ENCODE measurements at regions not wholly inside any gene's neighbourhood (a gene's known extent, or its start where the extent isn't known, plus 50 kb on each side); places are given as distances from the start of the nearest gene placed in this dataset.
"Not testable (repeated sequence)": the region's sequence is repeated elsewhere in the genome, so short reads cannot be mapped to it uniquely, and the experiment has no call there.

DNA sequence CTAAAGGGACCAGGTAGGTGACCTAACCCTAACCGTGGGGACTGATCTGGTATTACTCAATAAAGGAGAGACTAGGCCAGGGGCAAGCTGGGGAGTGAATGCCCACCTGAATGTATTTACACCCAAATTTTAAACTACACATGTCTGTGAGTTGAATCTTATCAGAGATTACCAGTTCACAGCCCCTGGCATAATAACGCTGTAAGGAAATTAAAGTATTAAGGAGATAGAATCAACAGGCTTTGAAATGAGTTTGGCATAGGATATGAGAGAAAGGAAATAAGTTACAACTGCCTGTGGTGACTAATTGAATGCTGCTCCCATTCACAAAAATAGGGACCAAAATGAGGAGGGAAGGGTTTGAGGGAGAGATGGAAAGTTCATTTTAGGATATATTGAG lies 593.3 kb downstream of the CSNK1G3 start:
- TF ChIP-seq POLR2AphosphoS5 (IDR thresholded peaks at IDR 0.05) (no peak), POLR2A (IDR thresholded peaks at IDR 0.05) (no peak)
- H3K27me3 ChIP-seq, result no peaks in the 10 kb centered on the region
- 53% methylated on average over 2 of the region's 2 CpGs for WGBS
- DNase-seq (ENCODE audit: low spot score in 2 of 2), result no peak
- H3K36me3 ChIP-seq, result no peaks in the 10 kb centered on the region
- no peaks in the 10 kb centered on the region for H3K4me1 ChIP-seq
- no peak overlapping the region for H3K4me3 ChIP-seq
- H3K9me3 ChIP-seq, result no peaks in the 10 kb centered on the region
- no peak overlapping the region for H3K27ac ChIP-seq

DNA sequence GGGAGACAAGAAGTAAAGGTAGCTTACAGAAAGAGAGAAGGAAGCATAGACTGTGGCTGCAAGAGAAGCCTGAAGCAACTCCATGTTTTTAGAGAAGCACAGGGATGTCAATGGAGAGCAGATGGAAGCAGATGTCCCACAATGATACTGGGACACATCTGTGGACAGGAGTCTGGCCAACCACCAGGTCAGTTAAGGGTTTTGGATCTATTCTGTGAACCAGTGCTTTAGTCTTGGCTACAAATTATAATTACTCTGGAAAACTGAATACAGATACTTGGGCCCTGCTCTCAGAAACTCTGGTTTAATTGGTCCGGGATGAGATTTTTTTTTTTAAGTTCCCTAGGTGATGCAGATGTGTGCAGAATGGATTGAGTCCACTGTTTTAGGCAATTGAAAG lies 592.8 kb downstream of the CSNK1G3 start:
- no peak overlapping the region for H3K27ac ChIP-seq
- WGBS, result 84% methylated on average over 1 of the region's 1 CpG

DNA sequence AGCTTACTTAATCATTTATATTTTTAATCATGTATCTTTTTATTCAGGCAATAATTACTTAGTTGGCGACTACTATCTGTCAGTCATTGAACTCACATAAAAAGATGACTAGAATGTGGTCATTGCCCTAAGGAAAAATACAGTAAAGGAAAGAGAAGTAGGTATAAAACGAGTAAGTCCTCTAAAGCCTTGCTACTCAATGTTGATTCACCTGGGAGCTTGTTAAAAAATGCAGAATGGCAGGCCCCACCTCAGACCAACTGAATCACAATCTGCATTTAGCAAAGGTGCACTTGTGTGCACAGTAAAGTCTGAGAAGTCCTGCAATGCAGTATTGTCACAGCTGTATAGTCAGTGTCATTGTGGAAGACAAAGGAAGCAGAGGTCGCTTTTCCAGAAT lies 592.4 kb downstream of the CSNK1G3 start:
- no peak for DNase-seq (ENCODE audit: low spot score in 2 of 2)
- H3K4me1 ChIP-seq, result no peaks in the 10 kb centered on the region
- H3K4me3 ChIP-seq, result no peak overlapping the region
- H3K27me3 ChIP-seq, result no peaks in the 10 kb centered on the region
- no peaks in the 10 kb centered on the region for H3K36me3 ChIP-seq
- H3K27ac ChIP-seq, result no peak overlapping the region
- WGBS, result 66% methylated on average over 3 of the region's 3 CpGs
- TF ChIP-seq POLR2A (IDR thresholded peaks at IDR 0.05) (no peak), POLR2AphosphoS5 (IDR thresholded peaks at IDR 0.05) (no peak), EP300 (IDR thresholded peaks at IDR 0.05) (no peak)
- TF ChIP-seq, protein P1, sequence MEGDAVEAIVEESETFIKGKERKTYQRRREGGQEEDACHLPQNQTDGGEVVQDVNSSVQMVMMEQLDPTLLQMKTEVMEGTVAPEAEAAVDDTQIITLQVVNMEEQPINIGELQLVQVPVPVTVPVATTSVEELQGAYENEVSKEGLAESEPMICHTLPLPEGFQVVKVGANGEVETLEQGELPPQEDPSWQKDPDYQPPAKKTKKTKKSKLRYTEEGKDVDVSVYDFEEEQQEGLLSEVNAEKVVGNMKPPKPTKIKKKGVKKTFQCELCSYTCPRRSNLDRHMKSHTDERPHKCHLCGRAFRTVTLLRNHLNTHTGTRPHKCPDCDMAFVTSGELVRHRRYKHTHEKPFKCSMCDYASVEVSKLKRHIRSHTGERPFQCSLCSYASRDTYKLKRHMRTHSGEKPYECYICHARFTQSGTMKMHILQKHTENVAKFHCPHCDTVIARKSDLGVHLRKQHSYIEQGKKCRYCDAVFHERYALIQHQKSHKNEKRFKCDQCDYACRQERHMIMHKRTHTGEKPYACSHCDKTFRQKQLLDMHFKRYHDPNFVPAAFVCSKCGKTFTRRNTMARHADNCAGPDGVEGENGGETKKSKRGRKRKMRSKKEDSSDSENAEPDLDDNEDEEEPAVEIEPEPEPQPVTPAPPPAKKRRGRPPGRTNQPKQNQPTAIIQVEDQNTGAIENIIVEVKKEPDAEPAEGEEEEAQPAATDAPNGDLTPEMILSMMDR (IDR thresholded peaks at IDR 0.05), result no peak
- no peaks in the 10 kb centered on the region for H3K9me3 ChIP-seq

More for the DNA sequence above, 592.8 kb downstream of the CSNK1G3 start:
- no peak overlapping the region for H3K4me3 ChIP-seq
- TF ChIP-seq EP300 (IDR thresholded peaks at IDR 0.05) (no peak), POLR2A (IDR thresholded peaks at IDR 0.05) (no peak), POLR2AphosphoS5 (IDR thresholded peaks at IDR 0.05) (no peak)
- TF ChIP-seq, protein P1 (IDR thresholded peaks at IDR 0.05), result no peak
- no peaks in the 10 kb centered on the region for H3K27me3 ChIP-seq
- no peaks in the 10 kb centered on the region for H3K36me3 ChIP-seq
- H3K9me3 ChIP-seq, result no peaks in the 10 kb centered on the region
- DNase-seq (ENCODE audit: low spot score in 2 of 2), result no peak
- H3K4me1 ChIP-seq, result no peaks in the 10 kb centered on the region

DNA sequence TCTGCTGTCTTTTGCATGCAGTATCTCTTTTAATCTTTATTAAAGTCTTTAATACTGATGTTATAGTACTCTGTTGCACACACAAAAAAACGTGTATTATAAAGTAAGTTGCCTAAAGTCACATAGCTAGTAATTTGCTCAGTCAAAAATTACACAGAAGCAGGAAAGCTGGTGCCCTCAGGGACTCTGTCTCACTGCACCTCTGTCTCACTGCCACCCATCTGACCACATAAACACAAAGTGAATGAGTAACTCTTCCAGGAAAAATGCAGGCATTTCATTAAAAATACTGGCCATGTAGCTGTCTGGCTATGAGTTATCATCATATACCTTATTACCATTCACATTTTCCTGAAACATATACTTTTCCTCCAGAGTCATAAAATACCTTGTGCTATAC lies 591.7 kb downstream of the CSNK1G3 start:
- Histone ChIP-seq H3K4me3 (no peak overlapping the region), H3K27me3 (no peaks in the 10 kb centered on the region), H3K27ac (no peak overlapping the region), H3K4me1 (no peaks in the 10 kb centered on the region), H3K36me3 (no peaks in the 10 kb centered on the region), H3K9me3 (no peaks in the 10 kb centered on the region)
- no peak for TF ChIP-seq EP300 (IDR thresholded peaks at IDR 0.05)
- TF ChIP-seq, protein P1 (IDR thresholded peaks at IDR 0.05), result no peak
- TF ChIP-seq POLR2A (IDR thresholded peaks at IDR 0.05), result no peak
- no peak for TF ChIP-seq POLR2AphosphoS5 (IDR thresholded peaks at IDR 0.05)
- DNase-seq (ENCODE audit: low spot score in 2 of 2), result no peak
- WGBS, result 52% methylated on average over 1 of the region's 1 CpG

DNA sequence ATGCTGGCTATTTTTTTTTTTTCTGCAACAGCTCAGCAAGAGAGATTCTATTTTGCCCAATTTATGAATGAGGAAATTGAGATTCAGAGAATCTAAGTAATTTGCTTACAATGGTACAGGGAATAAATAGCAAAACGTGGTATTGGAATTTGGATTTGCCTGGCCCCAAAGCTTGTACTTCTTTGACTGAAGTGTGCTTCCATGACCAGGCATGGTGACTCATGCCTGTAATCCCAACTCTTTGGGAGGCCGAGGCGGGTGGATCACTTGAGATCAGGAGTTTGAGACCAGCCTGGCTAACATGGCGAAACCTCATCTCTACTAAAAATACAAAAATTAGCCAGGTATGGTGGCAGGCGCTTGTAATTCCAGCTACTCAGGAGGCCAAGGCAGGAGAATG lies 591.1 kb downstream of the CSNK1G3 start:
- not testable (repeated sequence) for H3K27me3 ChIP-seq; H3K9me3 ChIP-seq; H3K27ac ChIP-seq; H3K4me1 ChIP-seq; H3K4me3 ChIP-seq; H3K36me3 ChIP-seq; DNase-seq (ENCODE audit: low spot score in 2 of 2)
- 88% methylated on average over 5 of the region's 5 CpGs for WGBS

DNA sequence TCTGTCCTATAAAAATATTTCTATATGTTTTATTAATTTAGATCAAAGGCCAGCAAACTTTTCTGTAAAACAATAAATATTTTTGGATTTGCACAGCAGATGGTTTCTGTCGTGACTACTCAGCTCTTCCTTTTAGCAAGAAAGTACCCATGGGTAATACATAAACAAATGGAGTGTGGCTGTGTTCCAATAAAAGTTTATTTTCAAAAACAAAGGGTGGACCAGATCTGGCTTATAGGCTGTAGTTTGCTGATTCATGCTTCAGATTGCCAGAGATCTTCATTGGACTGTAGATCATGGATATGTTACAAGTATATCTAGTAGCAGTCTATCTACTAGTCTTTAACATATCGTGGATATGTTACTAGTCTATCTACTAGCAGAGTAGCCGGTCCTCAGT lies 590.5 kb downstream of the CSNK1G3 start:
- no peak overlapping the region for H3K27ac ChIP-seq
- H3K4me3 ChIP-seq, result no peak overlapping the region
- no peaks in the 10 kb centered on the region for H3K27me3 ChIP-seq
- H3K36me3 ChIP-seq, result no peaks in the 10 kb centered on the region
- WGBS, result 70% methylated on average over 3 of the region's 3 CpGs
- no peak for DNase-seq (ENCODE audit: low spot score in 2 of 2)
- TF ChIP-seq POLR2A (IDR thresholded peaks at IDR 0.05) (no peak), POLR2AphosphoS5 (IDR thresholded peaks at IDR 0.05) (no peak), EP300 (IDR thresholded peaks at IDR 0.05) (no peak)
- TF ChIP-seq, protein P1 (IDR thresholded peaks at IDR 0.05), result no peak
- H3K9me3 ChIP-seq, result no peaks in the 10 kb centered on the region
- H3K4me1 ChIP-seq, result no peaks in the 10 kb centered on the region
